NCI-H187 treated with DMSO at 0.1 percent for 48 hours (cell line): ENCODE measurements at regions not wholly inside any gene's neighbourhood (a gene's known extent, or its start where the extent isn't known, plus 50 kb on each side); places are given as distances from the start of the nearest gene placed in this dataset.

Experiments used
- DNase-seq: peaks from one replicate; lab custom pipeline; 2025; lab: John Stamatoyannopoulos, UW

GRCh38 chr3:34973586-34973985 is 665.7 kb upstream of the ARPP21 start:
- no peak for DNase-seq

GRCh38 chr3:34983631-34984030 is 655.7 kb upstream of the ARPP21 start:
- DNase-seq = no peak

GRCh38 chr3:34988296-34988695 is 651.0 kb upstream of the ARPP21 start:
- no peak for DNase-seq

- no peak for DNase-seq
These were observed 643.4 kb upstream of the ARPP21 start for GRCh38 chr3:34995796-34996430.

GRCh38 chr3:34998902-34999301 is 640.4 kb upstream of the ARPP21 start:
- no peak for DNase-seq

- no peak for DNase-seq
These were observed 627.1 kb upstream of the ARPP21 start for GRCh38 chr3:35012214-35012613.

- DNase-seq = no peak
These were observed 611.2 kb upstream of the ARPP21 start for GRCh38 chr3:35028157-35028556.

- no peak for DNase-seq
These were observed 596.9 kb upstream of the ARPP21 start for GRCh38 chr3:35042210-35042991.

- no peak for DNase-seq
These were observed 596.3 kb upstream of the ARPP21 start for GRCh38 chr3:35043040-35043439.

- DNase-seq = no peak
These were observed 595.1 kb upstream of the ARPP21 start for GRCh38 chr3:35044190-35044589.

GRCh38 chr3:35045118-35045517 is 594.2 kb upstream of the ARPP21 start:
- no peak for DNase-seq

GRCh38 chr3:35064761-35065160 is 574.6 kb upstream of the ARPP21 start:
- no peak for DNase-seq

GRCh38 chr3:35065891-35066290 is 573.4 kb upstream of the ARPP21 start:
- DNase-seq = no peak

GRCh38 chr3:35067750-35068149 is 571.6 kb upstream of the ARPP21 start:
- no peak for DNase-seq

GRCh38 chr3:35070088-35070487 is 569.2 kb upstream of the ARPP21 start:
- no peak for DNase-seq

GRCh38 chr3:35071772-35072171 is 567.6 kb upstream of the ARPP21 start:
- no peak for DNase-seq

GRCh38 chr3:35078780-35079179 is 560.5 kb upstream of the ARPP21 start:
- no peak for DNase-seq

GRCh38 chr3:35079403-35079802 is 559.9 kb upstream of the ARPP21 start:
- no peak for DNase-seq

- no peak for DNase-seq
These were observed 557.4 kb upstream of the ARPP21 start for GRCh38 chr3:35081899-35082298.

- DNase-seq = no peak
These were observed 550.4 kb upstream of the ARPP21 start for GRCh38 chr3:35088943-35089342.

GRCh38 chr3:35114686-35115085 is 524.6 kb upstream of the ARPP21 start:
- DNase-seq = no peak

- DNase-seq = no peak
These were observed 519.3 kb upstream of the ARPP21 start for GRCh38 chr3:35120026-35120425.

- no peak for DNase-seq
These were observed 501.7 kb upstream of the ARPP21 start for GRCh38 chr3:35137612-35138011.

GRCh38 chr3:35141406-35141805 is 497.9 kb upstream of the ARPP21 start:
- no peak for DNase-seq
